Stomach (tissue), 8 donors: ENCODE measurements at regions not wholly inside any gene's neighbourhood (a gene's known extent, or its start where the extent isn't known, plus 50 kb on each side); places are given as distances from the start of the nearest gene placed in this dataset.

Source experiments
- DNase-seq, 2 donors: peaks; one replicate each; pipeline versions ENCODE4 v3.0.0 to v3.0.0-alpha.2; 2013 to 2019
- H3K27ac ChIP-seq, 5 donors: fragments of 200-600 bp in 4 of 5; sonication (generic) in 4 of 5; one replicate each; pipeline ENCODE4 v1.5.1; 2013 to 2019; ENCODE audit warnings: mild to moderate bottlenecking in 1 of 5, moderate library complexity in 1 of 5
- H3K27me3 ChIP-seq, 3 donors: fragments of 200-600 bp; sonication (generic); one replicate each; pipeline ENCODE4 v1.5.1; 2017 to 2019; ENCODE audit warnings: mixed run types in 1 of 3
- H3K36me3 ChIP-seq, 4 donors: fragments of 200-600 bp; sonication (generic); 1 replicate in 3 of 4; 2 replicates in 1 of 4; pipeline ENCODE4 v1.5.1; 2016 to 2019
- H3K4me1 ChIP-seq, 4 donors: fragments of 200-600 bp; sonication (generic); one replicate each; pipeline ENCODE4 v1.5.1; 2016 to 2019
- H3K4me3 ChIP-seq, 4 donors: fragments of 200-600 bp; sonication (generic) in 3 of 4; one replicate each; pipeline ENCODE4 v1.5.1; 2016 to 2019; ENCODE audit warnings: mild to moderate bottlenecking in 1 of 4
- H3K9me3 ChIP-seq, 4 donors: fragments of 200-600 bp; sonication (generic); one replicate each; pipeline ENCODE4 v1.5.1; 2016 to 2019
- EP300 ChIP-seq: sonication (generic); formaldehyde crosslinking; IDR thresholded peaks from one replicate; pipeline ENCODE4 v1.6.1; 2017; ENCODE audit warnings: antibody characterized with exemption
- POLR2A ChIP-seq, 4 donors: fragments of 450-650 bp; IDR thresholded peaks; one replicate each; pipeline ENCODE4 v1.6.1; 2016; ENCODE audit warnings: antibody characterized with exemption in 4 of 4, control low read depth in 2 of 4, mild to moderate bottlenecking in 1 of 4, moderate library complexity in 1 of 4
- POLR2AphosphoS5 ChIP-seq, 3 donors: sonication (generic); formaldehyde crosslinking; IDR thresholded peaks; one replicate each; pipeline ENCODE4 v1.6.1; 2016; ENCODE audit warnings: antibody characterized with exemption in 3 of 3
- WGBS, 5 donors: extraction: QIAGEN DNeasy Blood & Tissue Kit in 3 of 5; methylation state at CpG; one replicate each; pipeline versions ENCODE4 v1.1.5 to v1.1.7; 2013 to 2018; 5-methylcytosine and 5-hydroxymethylcytosine counted together
- intact Hi-C: fragments of 100-400 bp; cut with DNase I; formaldehyde crosslinking; loops from one replicate; pipeline ENCODE4 v1.15.1; 2023; ENCODE audit warnings: low total_unique reads
- TF ChIP-seq, protein P1 (sequence below), 7 experiments: fragments of 450-650 bp in 4 of 7; fragments of 200-600 bp in 3 of 7; sonication (generic) in 3 of 7; IDR thresholded peaks; one replicate each; pipeline ENCODE4 v1.5.1; 2016 to 2019; ENCODE audit warnings: antibody characterized with exemption in 7 of 7, control low read depth in 2 of 7, mild to moderate bottlenecking in 1 of 7
- donor health status: healthy with polysubstance abuse.
- donor health status: Bipolar disorder and iron deficiency.
- donor health status: healthy.

DNA sequence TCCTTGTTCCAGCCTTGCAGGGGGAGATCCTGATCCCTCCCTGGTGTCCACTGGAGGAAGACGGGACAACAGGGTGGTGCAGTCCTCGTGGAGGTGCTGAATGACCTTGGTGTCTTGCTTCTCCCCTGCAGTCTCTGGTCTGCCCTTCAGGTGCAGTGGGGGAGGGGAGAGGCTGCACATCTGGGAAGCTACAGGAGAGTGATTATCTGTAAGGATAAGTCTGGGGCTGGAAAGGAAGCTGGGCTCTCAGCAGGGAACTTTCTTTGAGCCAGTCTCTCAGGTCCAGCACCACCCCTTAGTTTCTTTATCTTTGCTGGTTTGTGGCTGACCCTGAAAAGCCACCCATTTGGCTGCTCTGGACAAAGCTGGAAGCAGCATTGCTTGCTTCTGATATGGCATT, 275.6 kb downstream of the CCSER2 start:
- intact Hi-C loops, result no loop called here
- H3K36me3 ChIP-seq, result no peaks in the 10 kb centered on the region
- peaks cover 0 to 3% (median 0%) of the 10 kb centered on the region in 3 donors for H3K27me3 ChIP-seq
- H3K9me3 ChIP-seq, result no peaks in the 10 kb centered on the region
- H3K27ac ChIP-seq, result no peak overlapping the region
- no peak overlapping the region for H3K4me3 ChIP-seq
- WGBS, 5 donors, result 0 to 42% (median 31%) methylated on average over 1 to 2 of the region's 2 CpGs
- no peaks in the 10 kb centered on the region for H3K4me1 ChIP-seq
- TF ChIP-seq EP300 (no peak), POLR2AphosphoS5 (IDR thresholded peaks at IDR 0.05) (no peak), POLR2A (IDR thresholded peaks at IDR 0.05) (no peak)
- TF ChIP-seq, protein P1, sequence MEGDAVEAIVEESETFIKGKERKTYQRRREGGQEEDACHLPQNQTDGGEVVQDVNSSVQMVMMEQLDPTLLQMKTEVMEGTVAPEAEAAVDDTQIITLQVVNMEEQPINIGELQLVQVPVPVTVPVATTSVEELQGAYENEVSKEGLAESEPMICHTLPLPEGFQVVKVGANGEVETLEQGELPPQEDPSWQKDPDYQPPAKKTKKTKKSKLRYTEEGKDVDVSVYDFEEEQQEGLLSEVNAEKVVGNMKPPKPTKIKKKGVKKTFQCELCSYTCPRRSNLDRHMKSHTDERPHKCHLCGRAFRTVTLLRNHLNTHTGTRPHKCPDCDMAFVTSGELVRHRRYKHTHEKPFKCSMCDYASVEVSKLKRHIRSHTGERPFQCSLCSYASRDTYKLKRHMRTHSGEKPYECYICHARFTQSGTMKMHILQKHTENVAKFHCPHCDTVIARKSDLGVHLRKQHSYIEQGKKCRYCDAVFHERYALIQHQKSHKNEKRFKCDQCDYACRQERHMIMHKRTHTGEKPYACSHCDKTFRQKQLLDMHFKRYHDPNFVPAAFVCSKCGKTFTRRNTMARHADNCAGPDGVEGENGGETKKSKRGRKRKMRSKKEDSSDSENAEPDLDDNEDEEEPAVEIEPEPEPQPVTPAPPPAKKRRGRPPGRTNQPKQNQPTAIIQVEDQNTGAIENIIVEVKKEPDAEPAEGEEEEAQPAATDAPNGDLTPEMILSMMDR (IDR thresholded peaks at IDR 0.05), result no peak
- no peak for DNase-seq

DNA sequence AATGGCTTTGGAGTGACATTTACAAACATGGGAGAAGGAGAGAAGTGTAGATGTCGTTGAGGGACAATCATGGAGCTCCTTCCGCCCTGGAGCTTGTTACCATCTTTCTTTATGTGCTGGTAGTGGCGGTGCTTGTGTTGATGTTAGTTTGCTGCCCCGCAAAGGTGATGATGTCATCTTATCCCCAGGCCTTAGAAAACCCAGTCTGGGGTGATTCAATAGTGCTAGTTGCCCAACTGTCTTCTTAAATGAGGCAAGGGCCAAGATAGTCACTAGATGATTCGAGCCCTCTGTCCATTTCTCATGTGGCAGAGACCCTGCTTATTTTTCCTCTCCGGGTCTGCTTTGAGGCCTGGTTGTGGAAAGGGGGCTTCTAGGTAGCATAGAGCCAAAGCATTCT, 277.4 kb downstream of the CCSER2 start:
- intact Hi-C loops, result no loop called here

DNA sequence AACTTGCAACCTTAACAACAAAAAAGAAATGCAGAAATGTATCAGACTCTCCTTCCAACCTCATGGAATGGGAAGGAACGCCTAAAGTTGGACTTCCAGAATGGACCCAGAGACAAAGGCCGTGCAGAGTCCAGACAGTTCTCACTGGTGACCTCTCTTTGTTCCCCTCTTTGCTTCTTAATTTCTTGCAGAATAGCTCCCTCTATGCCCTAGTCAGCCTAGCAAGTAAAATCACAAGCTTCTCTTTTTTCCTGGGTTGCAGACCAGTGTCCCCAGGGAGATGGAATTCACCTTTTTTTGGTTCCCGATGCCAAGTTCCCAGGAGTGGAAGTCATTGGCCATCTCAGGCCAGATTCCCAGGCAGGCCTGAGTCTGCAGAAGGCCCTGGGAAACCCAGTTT, 278.0 kb downstream of the CCSER2 start:
- Histone ChIP-seq H3K4me3 (no peak overlapping the region), H3K9me3 (no peaks in the 10 kb centered on the region), H3K27ac (no peak overlapping the region), H3K27me3 (no peaks in the 10 kb centered on the region), H3K4me1 (no peaks in the 10 kb centered on the region), H3K36me3 (no peaks in the 10 kb centered on the region)
- intact Hi-C loops, result no loop called here
- TF ChIP-seq, protein P1 (IDR thresholded peaks at IDR 0.05), result no peak
- no peak for TF ChIP-seq POLR2AphosphoS5 (IDR thresholded peaks at IDR 0.05)
- 64 to 83% (median 80%) methylated on average over 3 of the region's 3 CpGs for whole genome bisulfite sequencing, 5 donors
- DNase-seq, result no peak

More for the DNA sequence above, 277.4 kb downstream of the CCSER2 start:
- H3K4me1 ChIP-seq, result no peaks in the 10 kb centered on the region
- no peak for TF ChIP-seq POLR2AphosphoS5 (IDR thresholded peaks at IDR 0.05)
- TF ChIP-seq POLR2A (IDR thresholded peaks at IDR 0.05), result no peak
- TF ChIP-seq, protein P1 (IDR thresholded peaks at IDR 0.05), result no peak
- H3K36me3 ChIP-seq, result no peaks in the 10 kb centered on the region
- no peak for DNase-seq
- H3K27ac ChIP-seq, result no peak overlapping the region
- WGBS, 5 donors, result 76 to 88% (median 85%) methylated on average over 6 of the region's 6 CpGs
- H3K27me3 ChIP-seq, result no peaks in the 10 kb centered on the region
- no peaks in the 10 kb centered on the region for H3K9me3 ChIP-seq
- H3K4me3 ChIP-seq, result no peak overlapping the region

DNA sequence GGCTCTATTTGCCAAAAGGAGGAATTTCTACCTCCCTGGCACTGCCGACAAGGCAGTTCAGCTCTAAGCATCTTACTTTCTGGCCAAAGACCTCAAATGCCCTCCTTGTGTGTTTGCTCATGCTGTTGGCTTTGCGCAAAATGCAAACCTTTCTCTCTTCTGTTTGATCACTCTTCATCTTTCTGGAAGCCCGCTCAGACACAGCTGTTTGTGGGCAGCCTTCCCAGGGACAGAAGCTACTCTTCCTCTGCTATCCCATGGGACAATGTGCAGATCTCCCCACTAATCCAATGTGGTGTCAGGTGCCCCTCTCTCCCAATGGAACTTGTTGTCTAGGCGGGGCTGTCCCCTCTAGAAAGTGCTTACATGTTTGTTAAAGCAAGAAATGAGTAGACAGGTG, 278.7 kb downstream of the CCSER2 start:
- Histone ChIP-seq H3K4me1 (no peaks in the 10 kb centered on the region), H3K27me3 (no peaks in the 10 kb centered on the region), H3K36me3 (no peaks in the 10 kb centered on the region), H3K27ac (no peak overlapping the region), H3K4me3 (no peak overlapping the region), H3K9me3 (no peaks in the 10 kb centered on the region)
- DNase-seq, result no peak
- intact Hi-C loops, result no loop called here
- WGBS, 5 donors, result 36 to 54% (median 38%) methylated on average over 4 of the region's 4 CpGs
- TF ChIP-seq, protein P1 (IDR thresholded peaks at IDR 0.05), result no peak
- TF ChIP-seq POLR2A (IDR thresholded peaks at IDR 0.05), result no peak

DNA sequence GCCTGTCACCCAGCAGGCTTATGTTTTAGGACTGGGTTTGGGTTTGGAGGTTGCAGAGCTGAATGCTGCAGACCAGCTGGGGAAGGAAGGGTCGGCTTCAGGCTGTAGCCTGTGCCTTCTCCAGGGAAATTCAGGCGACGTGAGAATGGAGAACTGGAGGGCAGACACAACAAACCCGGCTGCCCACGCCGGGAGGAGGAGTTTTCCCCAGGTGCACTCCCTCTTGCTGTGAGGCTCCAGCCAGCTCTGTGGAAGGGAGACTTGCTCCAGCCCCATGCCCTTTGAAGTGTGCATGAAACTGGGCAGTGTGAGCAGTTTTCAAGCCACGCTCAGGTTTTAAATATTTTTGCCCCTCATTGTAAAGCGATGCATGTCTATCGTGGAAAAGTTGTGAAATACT, 279.1 kb downstream of the CCSER2 start:
- WGBS, 5 donors, result 22 to 31% (median 28%) methylated on average over 9 of the region's 9 CpGs
- intact Hi-C loops, result no loop called here
- no peaks in the 10 kb centered on the region for H3K9me3 ChIP-seq
- no peak overlapping the region for H3K4me3 ChIP-seq
- H3K27me3 ChIP-seq, result peaks cover 0 to 2% (median 0%) of the 10 kb centered on the region in 3 donors
- no peaks in the 10 kb centered on the region for H3K4me1 ChIP-seq
- no peaks in the 10 kb centered on the region for H3K36me3 ChIP-seq
- DNase-seq, result no peak
- TF ChIP-seq POLR2AphosphoS5 (IDR thresholded peaks at IDR 0.05), result no peak
- TF ChIP-seq, protein P1 (IDR thresholded peaks at IDR 0.05), result no peak
- TF ChIP-seq POLR2A (IDR thresholded peaks at IDR 0.05), result no peak
- TF ChIP-seq EP300, result no peak
- H3K27ac ChIP-seq, result no peak overlapping the region
